Frontal cortex (tissue), 3 donors: ENCODE measurements at regions not wholly inside any gene's neighbourhood (a gene's known extent, or its start where the extent isn't known, plus 50 kb on each side); places are given as distances from the start of the nearest gene placed in this dataset.
A peak's percentile ranks its signal among the peaks of the same experiment; 100 is the strongest.

Source experiments
- DNase-seq, 2 donors: peaks; one replicate each; pipeline ENCODE4 v3.0.0; 2012; ENCODE audit warnings: low spot score in 2 of 2
- FAIRE-seq: peaks from 2 replicates; lab custom pipeline; 2012; peaks lifted over from hg19 to GRCh38; lab: Jason Lieb, UNC
- donor health status: control.
- donor health status: control.
- donor health status: control.

GRCh38 chr15:89421219-89421618 lies 75.2 kb downstream of the RHCG start:
- no peak for DNase-seq
- no peak for FAIRE-seq

DNA sequence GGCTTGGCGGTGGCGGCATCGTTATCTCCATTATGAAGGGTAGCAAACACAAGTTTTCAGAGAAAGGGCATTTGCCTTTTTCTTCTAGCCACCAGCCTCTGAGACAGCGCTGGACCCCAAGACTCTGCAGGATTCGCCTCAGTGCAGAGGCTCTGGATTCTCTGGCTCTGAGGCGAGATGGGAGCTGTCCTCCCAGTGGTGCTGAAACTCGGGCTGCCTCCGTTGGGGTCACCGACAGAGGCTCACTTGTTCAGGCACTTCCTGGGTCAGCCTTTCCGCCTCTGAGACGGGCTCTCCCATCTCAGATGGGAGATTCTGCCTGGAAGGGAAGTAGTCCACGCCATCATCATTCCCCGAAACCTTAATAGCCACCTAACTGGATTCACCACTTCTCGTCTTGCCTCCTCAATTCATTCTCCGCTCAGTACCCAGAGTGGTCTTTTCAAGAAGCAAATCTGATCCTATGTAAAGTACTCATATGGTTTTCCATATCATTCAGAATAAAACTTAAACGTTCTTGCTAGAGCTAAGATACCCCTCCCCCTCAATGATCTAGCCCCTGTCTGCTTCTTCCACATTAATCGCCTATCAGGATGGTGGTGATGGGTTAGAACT lies 76.9 kb downstream of the RHCG start:
- FAIRE-seq (no peak), DNase-seq (peak; percentile 51 to 56)

DNA sequence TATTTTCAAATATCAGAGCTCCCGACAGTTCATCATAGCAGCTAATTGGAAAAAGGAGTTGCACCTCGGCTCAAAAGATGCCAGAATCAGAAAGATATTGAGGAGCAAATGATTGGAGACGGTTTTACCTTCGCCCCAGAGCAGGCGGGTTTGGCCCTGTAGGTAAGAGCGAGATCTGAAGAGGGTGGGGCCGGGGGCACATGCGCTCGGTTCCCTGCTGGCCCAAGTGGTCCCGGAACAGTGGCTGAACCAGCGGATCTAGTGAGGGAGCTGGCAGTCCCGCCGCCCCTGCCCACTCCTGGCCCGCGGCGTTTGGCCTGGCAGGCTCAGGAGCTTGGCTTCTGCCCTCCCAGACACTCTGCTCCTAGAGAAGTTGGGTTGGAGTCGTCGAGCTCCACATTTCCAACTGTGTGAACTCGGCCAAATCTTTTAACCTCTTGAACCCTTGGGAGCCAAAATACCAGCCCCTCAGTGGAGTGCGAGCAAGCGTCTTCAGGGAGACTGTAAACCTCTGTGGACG lies 79.1 kb downstream of the RHCG start:
- DNase-seq (no peak), FAIRE-seq (no peak)

DNA sequence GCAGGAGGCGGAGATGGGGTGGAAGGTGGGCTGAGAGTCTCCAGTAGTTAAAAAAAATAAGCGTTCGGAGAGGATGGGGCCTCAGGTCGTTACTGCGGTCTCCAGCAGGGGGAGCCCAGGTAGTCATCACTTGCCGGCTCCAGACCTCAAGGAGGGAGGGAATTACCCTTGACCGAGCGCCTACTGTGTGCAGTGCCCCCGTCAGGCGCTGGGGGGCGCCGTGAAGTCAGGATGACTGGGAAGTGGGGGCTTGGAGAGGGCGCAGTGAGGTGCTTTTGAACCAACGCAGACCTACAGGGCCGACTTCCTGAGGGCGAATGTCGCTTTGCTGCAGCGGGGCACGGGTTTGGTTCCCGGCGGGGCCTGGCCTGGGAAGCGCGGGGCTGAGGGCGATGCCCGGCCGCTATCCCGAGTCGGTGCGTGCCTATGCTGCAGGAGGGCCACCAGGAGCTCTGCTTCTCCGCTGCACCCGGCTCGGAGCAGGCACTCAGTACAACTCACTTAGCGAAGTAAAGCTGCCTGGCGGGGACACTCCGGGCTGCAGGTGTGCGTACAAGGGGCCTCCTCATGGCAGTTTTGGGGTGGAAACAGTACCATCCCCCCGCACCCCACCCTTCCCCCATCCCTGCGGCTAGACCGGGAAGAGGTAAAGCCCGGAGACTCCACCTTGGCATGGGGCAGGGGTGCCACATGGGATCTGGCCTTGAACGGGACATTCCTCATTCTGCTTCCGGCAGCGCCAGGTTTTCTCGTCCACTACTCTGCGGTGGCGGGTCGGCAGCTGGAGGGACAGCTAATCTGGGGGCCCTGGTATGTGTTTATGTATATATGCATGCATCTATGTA lies 79.8 kb downstream of the RHCG start:
- peak in 1 of 2 donors; percentile 77 for DNase-seq
- FAIRE-seq, result no peak

GRCh38 chr15:89414571-89414970 lies 79.9 kb upstream of the POLG start:
- no peak for DNase-seq
- no peak for FAIRE-seq

- no peak for FAIRE-seq
- DNase-seq, result no peak
These were observed 79.3 kb upstream of the POLG start for GRCh38 chr15:89413877-89414276.

DNA sequence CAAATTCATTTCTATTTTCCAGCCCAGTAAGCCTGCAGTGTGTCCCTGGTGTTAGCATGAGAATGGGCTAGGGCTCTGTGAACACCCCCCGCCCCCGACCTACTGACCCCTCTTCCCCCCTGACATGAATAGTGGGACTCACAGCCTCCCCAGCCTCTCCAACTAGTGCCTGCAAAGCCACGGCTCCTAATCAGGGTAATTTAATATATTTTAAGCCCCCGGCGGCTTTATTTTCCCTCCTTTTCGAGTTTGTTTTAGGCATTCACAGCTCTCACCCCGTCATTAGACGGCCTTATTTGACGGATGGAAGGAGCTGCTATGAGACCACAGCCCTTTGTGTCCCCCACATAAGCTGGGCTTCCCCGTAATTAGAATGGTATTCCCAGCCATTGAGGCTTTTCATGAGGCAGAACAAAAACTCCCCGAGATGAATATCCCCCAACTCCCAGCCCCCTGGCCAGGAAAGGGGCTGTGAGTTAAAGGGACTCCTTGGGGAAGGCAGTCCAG lies 78.3 kb upstream of the POLG start:
- FAIRE-seq, result no peak
- no peak for DNase-seq

DNA sequence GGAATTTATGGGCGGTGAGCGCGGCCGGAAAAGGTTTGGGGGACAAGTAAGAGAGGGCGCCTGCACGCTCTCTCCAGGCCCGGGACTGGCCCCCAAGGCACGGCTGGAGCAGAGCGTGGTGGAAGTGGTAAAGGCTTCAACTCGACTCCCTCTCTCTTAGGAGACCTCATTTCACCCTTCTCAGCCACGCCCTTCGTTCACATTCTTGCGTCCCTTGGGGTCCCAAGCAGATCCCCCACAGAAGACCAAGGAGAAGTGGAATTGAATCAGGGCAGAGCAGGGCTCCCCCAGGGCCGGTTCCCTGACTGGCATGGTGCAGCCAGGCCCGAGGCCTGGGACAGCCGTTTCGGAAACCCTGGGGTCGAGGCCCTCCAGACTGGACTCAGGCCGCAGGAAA lies 75.4 kb upstream of the POLG start:
- no peak for FAIRE-seq
- DNase-seq, result no peak

DNA sequence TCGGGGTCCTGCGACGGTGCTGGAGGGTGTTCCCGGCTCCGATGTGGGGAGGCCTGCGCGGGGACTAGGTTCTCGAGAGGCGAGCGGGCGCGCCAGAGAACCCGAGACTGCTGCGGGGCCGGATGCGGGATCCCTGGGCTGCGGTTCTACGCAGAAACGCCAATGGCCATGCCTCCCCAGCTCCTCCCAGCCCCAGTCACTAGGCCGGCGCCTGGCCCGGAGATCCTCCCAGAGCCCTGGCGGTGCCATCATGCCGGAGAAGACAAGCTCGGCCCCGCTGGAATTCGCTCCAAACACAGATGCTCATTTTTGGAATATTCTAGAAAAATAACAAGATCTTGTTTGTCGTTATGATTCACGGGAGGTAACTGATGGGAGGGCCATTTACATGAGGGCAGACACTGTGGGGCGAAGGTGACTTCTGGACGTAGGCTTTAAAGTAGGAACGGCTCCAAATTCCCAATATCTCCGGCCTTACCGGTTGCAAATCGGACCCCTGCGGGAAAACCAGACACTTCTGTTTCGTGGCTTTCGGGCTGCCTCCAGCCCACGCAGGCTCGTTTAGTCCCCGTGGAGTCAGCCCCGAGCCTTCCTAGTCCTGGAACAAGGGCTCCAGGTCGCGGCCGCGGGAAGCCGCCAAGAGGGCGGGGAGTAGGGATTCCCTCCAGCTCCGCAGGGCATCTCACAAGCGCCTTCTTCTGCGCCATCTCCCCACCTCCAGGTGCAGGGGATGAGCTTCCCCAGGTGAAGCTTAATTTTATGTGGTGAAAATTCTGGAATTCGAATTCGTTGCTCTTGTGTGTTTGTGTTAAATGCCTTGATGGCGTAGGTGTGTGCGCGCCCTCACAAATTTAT lies 74.8 kb upstream of the POLG start:
- FAIRE-seq, result no peak
- DNase-seq, result no peak

- DNase-seq (no peak), FAIRE-seq (no peak)
These were observed 74.0 kb upstream of the POLG start for GRCh38 chr15:89408372-89409183.

DNA sequence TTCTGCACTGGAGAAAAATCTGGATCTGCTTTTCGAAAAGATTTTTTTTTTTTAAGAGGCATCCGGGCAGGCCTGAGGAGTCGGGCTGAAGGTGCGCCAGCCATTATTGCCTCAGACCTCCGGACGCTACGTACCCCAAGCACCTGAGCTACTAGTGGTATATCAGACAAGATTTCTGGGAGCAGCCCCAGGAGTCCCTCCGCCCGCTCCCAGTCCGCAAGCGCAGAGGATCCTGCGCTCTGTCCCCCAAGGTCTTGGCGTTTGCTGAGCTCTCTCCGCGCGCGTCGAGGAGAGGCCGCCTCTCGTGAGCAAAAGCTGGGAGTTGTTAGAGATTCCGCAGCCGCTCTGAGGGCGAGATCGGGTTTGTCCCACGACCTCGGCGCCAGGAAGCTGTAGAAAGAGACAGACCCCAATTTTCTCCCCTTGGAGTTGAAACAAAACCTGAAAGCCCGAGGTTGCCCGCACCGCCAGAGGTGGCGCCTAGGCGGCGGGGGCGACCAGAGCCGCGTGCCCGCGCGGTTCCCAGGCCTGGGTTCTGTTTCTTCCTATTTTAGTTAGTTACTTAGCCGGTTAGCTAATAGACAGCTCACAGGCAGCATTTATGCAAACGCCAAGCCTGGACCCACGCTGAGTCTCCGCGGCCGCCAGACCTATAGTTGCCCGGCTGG lies 72.5 kb upstream of the POLG start:
- no peak for FAIRE-seq

GRCh38 chr15:89406218-89406939 lies 71.8 kb upstream of the POLG start:
- no peak for DNase-seq
- FAIRE-seq, result no peak

More for the DNA sequence above, 72.5 kb upstream of the POLG start:
- DNase-seq, result no peak

GRCh38 chr15:89405494-89405893 lies 70.9 kb upstream of the POLG start:
- FAIRE-seq (no peak), DNase-seq (no peak)

DNA sequence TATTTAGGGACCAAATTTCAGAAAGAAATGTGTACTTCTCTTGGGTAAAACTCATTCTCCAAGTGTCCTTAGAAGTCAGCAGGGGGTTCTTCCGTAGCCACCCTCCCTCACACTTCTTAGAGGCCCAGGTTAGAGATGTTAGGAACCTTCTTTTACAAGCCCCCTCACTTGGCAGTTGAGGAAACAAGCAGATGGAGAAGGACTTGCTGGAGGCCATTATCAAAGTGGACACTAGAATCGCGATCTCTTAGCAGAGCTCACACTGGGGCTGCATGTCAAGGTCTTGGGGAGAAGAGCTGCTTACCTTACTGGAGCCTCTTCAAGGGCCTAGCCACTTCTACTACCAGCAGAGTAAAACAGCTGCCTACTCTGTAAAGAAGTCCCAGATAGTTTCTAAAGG lies 69.4 kb upstream of the POLG start:
- FAIRE-seq (no peak), DNase-seq (no peak)

GRCh38 chr15:89402518-89402805 lies 67.8 kb upstream of the POLG start:
- FAIRE-seq (no peak), DNase-seq (no peak)

- no peak for DNase-seq
These were observed 67.2 kb upstream of the POLG start for GRCh38 chr15:89401631-89402517.

DNA sequence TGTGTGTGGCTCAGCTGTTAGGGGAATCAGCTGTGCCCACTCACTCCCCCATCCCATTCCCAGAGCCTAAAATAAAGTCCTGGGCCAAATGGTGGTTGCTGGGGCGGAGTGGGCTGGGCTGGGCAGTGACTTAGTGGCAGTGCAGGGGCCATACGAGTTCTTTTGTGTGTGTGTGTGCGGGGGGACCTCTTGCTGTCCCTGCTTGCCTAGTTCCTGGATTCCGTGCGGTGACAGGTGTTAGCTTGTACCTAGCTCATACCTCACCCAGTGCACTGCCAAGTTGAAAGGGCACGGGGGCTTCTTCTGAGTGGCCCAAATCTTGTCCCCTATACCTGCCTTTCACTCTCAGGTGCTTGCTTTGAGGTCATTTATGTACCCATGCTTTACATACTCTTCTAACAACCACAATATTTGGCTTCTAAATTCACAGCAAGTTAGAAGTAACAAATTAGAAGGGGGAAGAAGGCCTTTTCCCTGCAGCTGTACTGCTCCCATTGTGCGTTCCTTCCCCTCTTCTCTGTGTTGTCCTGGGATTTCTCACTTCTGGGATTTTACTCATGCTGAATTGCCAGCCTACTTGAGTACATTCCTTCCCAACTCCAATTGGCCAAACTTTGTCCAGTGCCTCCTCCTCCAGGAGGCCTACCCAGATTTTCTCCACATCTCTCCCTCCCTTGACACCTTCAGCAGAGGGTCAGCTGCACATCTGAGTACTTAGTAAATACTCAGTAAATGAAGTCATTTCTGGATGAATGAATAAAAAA lies 66.3 kb upstream of the POLG start:
- no peak for DNase-seq
- FAIRE-seq, result no peak

More at GRCh38 chr15:89401631-89402517, 67.2 kb upstream of the POLG start:
- no peak for FAIRE-seq
